IMR-90 (cell line): ENCODE measurements at regions not wholly inside any gene's neighbourhood (a gene's known extent, or its start where the extent isn't known, plus 50 kb on each side); places are given as distances from the start of the nearest gene placed in this dataset.

Experiments used
- ATAC-seq: fragments of 200-7000 bp; cut with Tn5 transposase; 2 replicates; pipeline ENCODE4 v1.9.1; 2020; ENCODE audit warnings: low read depth, mild to moderate bottlenecking, moderate library complexity
- BruUV-seq: library from RNA; stranded (reverse); fragments of 400-500 nt; replicated peaks from 2 replicates; lab custom pipeline; 2021; lab: Mats Ljungman, UMichigan
- CTCF ChIA-PET: fragments of 300-600 bp; formaldehyde crosslinking; extraction: SDS; loops from one replicate; lab custom pipeline; 2021; ENCODE audit warnings: antibody characterized with exemption; lab: Yijun Ruan, JAX
- POLR2A ChIA-PET: fragments of 300-600 bp; sonication (Branson Sonifier 250); formaldehyde crosslinking; loops from one replicate; lab custom pipeline; 2022; ENCODE audit warnings: antibody characterized with exemption; ENCODE audit not compliant: unreplicated experiment; lab: Charles Lee
- DNase-seq: peaks from one replicate; pipeline ENCODE4 v3.0.0; 2013
- H2AFZ ChIP-seq: replicated peaks from 2 replicates; pipeline ENCODE3; 2013; ENCODE audit warnings: low read length, mild to moderate bottlenecking; ENCODE audit not compliant: poor library complexity
- H2AK5ac ChIP-seq: 2 replicates; pipeline ENCODE4 v1.6.1; 2013; ENCODE audit warnings: low read depth, low read length, inconsistent platforms
- H2AK9ac ChIP-seq: replicated peaks from 2 replicates; pipeline ENCODE3; 2013; ENCODE audit warnings: mild to moderate bottlenecking, low read depth, low read length, moderate library complexity; ENCODE audit not compliant: poor library complexity
- H2BK120ac ChIP-seq: 2 replicates; pipeline ENCODE4 v1.6.1; 2013; ENCODE audit warnings: low read depth, low read length, inconsistent platforms
- H2BK15ac ChIP-seq: 3 replicates; pipeline ENCODE4 v1.6.1; 2013; ENCODE audit warnings: low read depth, low read length, inconsistent platforms
- H2BK20ac ChIP-seq: 2 replicates; pipeline ENCODE4 v1.6.1; 2013; ENCODE audit warnings: low read depth, mild to moderate bottlenecking, inconsistent platforms, low read length, moderate library complexity
- H2BK5ac ChIP-seq: 2 replicates; pipeline ENCODE4 v1.6.1; 2013; ENCODE audit warnings: mild to moderate bottlenecking, low read depth, low read length, inconsistent platforms; ENCODE audit not compliant: poor library complexity, severe bottlenecking
- H3K14ac ChIP-seq: replicated peaks from 2 replicates; pipeline ENCODE4 v1.6.1; 2013; ENCODE audit warnings: low read depth, low read length, inconsistent platforms
- H3K18ac ChIP-seq: 2 replicates; pipeline ENCODE4 v1.6.1; 2013; ENCODE audit warnings: low read depth, low read length, control low read depth
- H3K23ac ChIP-seq: 2 replicates; pipeline ENCODE4 v1.6.1; 2013; ENCODE audit warnings: low read depth, low read length, inconsistent platforms
- H3K27ac ChIP-seq: 2 replicates; pipeline ENCODE4 v1.5.1; 2013; ENCODE audit warnings: mild to moderate bottlenecking, control low read depth, low read length; ENCODE audit not compliant: insufficient read depth
- H3K27me3 ChIP-seq: 2 replicates; pipeline ENCODE4 v1.6.1; 2013; ENCODE audit warnings: low read length; ENCODE audit not compliant: control insufficient read depth, insufficient read depth
- H3K36me3 ChIP-seq: 2 replicates; pipeline ENCODE4 v1.6.1; 2013; ENCODE audit warnings: low read length, mixed read lengths; ENCODE audit not compliant: control insufficient read depth, insufficient read depth
- H3K4ac ChIP-seq: 2 replicates; pipeline ENCODE4 v1.6.1; 2013; ENCODE audit warnings: low read depth, low read length, inconsistent platforms
- H3K4me1 ChIP-seq: 2 replicates; pipeline ENCODE4 v1.6.1; 2013; ENCODE audit warnings: low read length, mixed read lengths; ENCODE audit not compliant: control insufficient read depth, insufficient read depth
- H3K4me2 ChIP-seq: 2 replicates; pipeline ENCODE4 v1.6.1; 2013; ENCODE audit warnings: low read depth, mild to moderate bottlenecking, control low read depth, low read length, moderate library complexity
- H3K4me3 ChIP-seq: 2 replicates; pipeline ENCODE4 v1.5.1; 2013; ENCODE audit warnings: low read depth, mild to moderate bottlenecking, control low read depth, low read length, moderate library complexity; ENCODE audit not compliant: insufficient read depth
- H3K56ac ChIP-seq: 2 replicates; pipeline ENCODE4 v1.6.1; 2013; ENCODE audit warnings: low read length, inconsistent platforms; ENCODE audit not compliant: insufficient read depth; ENCODE audit errors: extremely low read depth
- H3K79me1 ChIP-seq, 2 experiments: 2 replicates each; pipeline ENCODE4 v1.6.1; 2013; ENCODE audit warnings: low read length in 2 of 2, inconsistent platforms in 1 of 2, low read depth in 1 of 2
- H3K9ac ChIP-seq: 2 replicates; pipeline ENCODE4 v1.6.1; 2013; ENCODE audit warnings: low read depth, low read length, control low read depth
- H3K9me1 ChIP-seq: 2 replicates; pipeline ENCODE4 v1.6.1; 2013; ENCODE audit warnings: low read length, inconsistent platforms; ENCODE audit not compliant: insufficient read depth
- H3K9me3 ChIP-seq: 2 replicates; pipeline ENCODE4 v1.6.1; 2013; ENCODE audit warnings: low read length; ENCODE audit not compliant: control insufficient read depth, insufficient read depth
- H4K20me1 ChIP-seq: 2 replicates; pipeline ENCODE4 v1.6.1; 2013; ENCODE audit warnings: low read length, inconsistent platforms; ENCODE audit not compliant: insufficient read depth
- H4K5ac ChIP-seq: 2 replicates; pipeline ENCODE4 v1.6.1; 2013; ENCODE audit warnings: mild to moderate bottlenecking, low read depth, low read length, control low read depth
- H4K8ac ChIP-seq, 2 experiments: 2 replicates each; pipeline ENCODE4 v1.6.1; 2013; ENCODE audit warnings: low read depth in 2 of 2, low read length in 2 of 2, control low read depth in 1 of 2, inconsistent platforms in 1 of 2
- H4K91ac ChIP-seq: 2 replicates; pipeline ENCODE4 v1.6.1; 2013; ENCODE audit warnings: low read depth, low read length, inconsistent platforms; ENCODE audit not compliant: insufficient read depth
- POLR2A ChIP-seq: IDR thresholded peaks from 2 replicates; pipeline ENCODE4 v1.6.1; 2012; ENCODE audit warnings: mild to moderate bottlenecking, low read depth, low read length
- RFX5 ChIP-seq: IDR thresholded peaks from 2 replicates; pipeline ENCODE4 v1.8.0; 2012; ENCODE audit warnings: low read depth, mild to moderate bottlenecking, low read length, moderate library complexity
- WGBS, 2 experiments: methylation state at CpG; one replicate each; pipeline versions ENCODE4 v1.1.5 to v1.1.7; 2013; ENCODE audit warnings: missing lambda C conversion rate in 2 of 2; ENCODE audit not compliant: insufficient read length in 1 of 2; ENCODE audit errors: extremely low coverage in 2 of 2; 5-methylcytosine and 5-hydroxymethylcytosine counted together
- dilution Hi-C: fragments of 300-500 bp; cut with HindIII; formaldehyde crosslinking; loops from one replicate; pipeline ENCODE4 v1.14.3; 2018; ENCODE audit warnings: low sequenced_read_pairs; ENCODE audit not compliant: unreplicated experiment
- in situ Hi-C: fragments of 300-500 bp; cut with MboI; formaldehyde crosslinking; loops from 3 replicates; pipeline ENCODE4 v1.14.3; 2019; ENCODE audit warnings: low sequenced_read_pairs, inconsistent platforms, mixed read lengths
- intact Hi-C: fragments of 100-400 bp; cut with micrococcal nuclease; formaldehyde crosslinking; loops from 2 replicates; pipeline ENCODE4 v1.10.0; 2022

GRCh38 chr14:73773441-73774240 lies 59.5 kb upstream of the PNMA1 start:
- ATAC-seq, result no peak
- in situ Hi-C loops, result no loop called here
- H3K23ac ChIP-seq, result 0 out of 2 replicates have a peak overlapping the region, but pooled peaks have one; percentile 27

More at GRCh38 chr14:73773441-73774240, 59.5 kb upstream of the PNMA1 start:
- Histone ChIP-seq H3K27me3 (no peaks in the 10 kb centered on the region), H3K4ac (no peak overlapping the region), H3K79me1 (peaks cover 41 to 90% of the 10 kb centered on the region in 2 experiments), H2AK5ac (no peak overlapping the region), H3K9me1 (peaks cover 53% of the 10 kb centered on the region), H2BK120ac (no peak overlapping the region), H3K4me3 (no peak overlapping the region), H3K4me2 (no peak overlapping the region), H3K27ac (no peak overlapping the region), H3K9ac (no peak overlapping the region), H3K14ac (0 out of 2 replicates have a peak overlapping the region, but pooled peaks have one; percentile 11), H4K5ac (no peak overlapping the region), H3K4me1 (peaks cover 23% of the 10 kb centered on the region), H2BK5ac (no peak overlapping the region), H2AK9ac (peak overlapping the region; percentile 75), H2BK15ac (no peak overlapping the region), H4K8ac (no peak overlapping the region), H2BK20ac (no peak overlapping the region), H4K20me1 (peaks cover 91% of the 10 kb centered on the region), H2AFZ (no peak overlapping the region), H3K36me3 (no peaks in the 10 kb centered on the region), H3K56ac (no peak overlapping the region), H3K18ac (no peak overlapping the region), H3K9me3 (no peaks in the 10 kb centered on the region), H4K91ac (no peak overlapping the region)
- ChIA-PET POLR2A (interaction anchor here (0.6 to 1.4 kb wide), 2 partner anchors 12 to 260 kb away, joined by 3 to 11 read pairs; no protein-coding TSS in a partner anchor), CTCF (no interaction called here)
- BruUV-seq, result no TSS peak
- TF ChIP-seq RFX5, result no peak
- TF ChIP-seq POLR2A, result no peak
- intact Hi-C loops, result no loop called here
- DNase-seq, result no peak
- WGBS, 2 experiments, result 90% methylated on average over 7 of the region's 11 CpGs; no CpG with 5 or more reads in 1 of the 2 experiments
- dilution Hi-C loops, result no loop called here
